GM21367 (cell line): ENCODE measurements at regions not wholly inside any gene's neighbourhood (a gene's known extent, or its start where the extent isn't known, plus 50 kb on each side); places are given as distances from the start of the nearest gene placed in this dataset.

Experiments
- ATAC-seq: cut with Tn5 transposase; IDR thresholded peaks from one replicate; pipeline ENCODE4 v1.9.1; 2021; ENCODE audit not compliant: unreplicated experiment

GRCh38 chr16:7101054-7101453 lies 231.6 kb upstream of the RBFOX1 start:
- no peak for ATAC-seq

- ATAC-seq, result no peak
Measured at GRCh38 chr16:7097518-7097917, 235.1 kb upstream of the RBFOX1 start.

- ATAC-seq, result no peak
Measured at GRCh38 chr16:7093511-7093910, 239.1 kb upstream of the RBFOX1 start.

DNA sequence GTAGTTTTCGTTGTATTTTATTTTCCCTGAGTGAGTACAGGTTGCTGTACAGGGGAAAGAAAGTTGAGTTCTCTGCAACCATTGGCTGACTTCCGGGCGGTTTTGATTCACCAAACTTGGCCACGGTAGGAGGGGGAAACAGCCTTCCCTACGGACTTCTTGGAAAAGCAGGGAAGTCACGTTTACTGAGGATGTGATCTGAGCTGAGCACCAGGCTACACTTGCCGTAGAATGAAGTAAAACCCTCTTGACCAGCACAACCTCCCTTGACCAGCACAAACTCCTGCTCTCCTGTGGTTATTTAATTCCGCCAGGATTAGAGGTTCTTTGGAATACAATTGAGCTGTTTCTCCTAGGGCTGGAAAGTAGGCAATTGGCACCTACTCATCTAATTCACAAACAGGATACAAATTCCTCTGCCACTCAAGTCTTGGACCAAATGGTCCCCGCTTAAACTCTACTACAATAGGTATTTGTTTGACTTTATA lies 242.0 kb upstream of the RBFOX1 start:
- no peak for ATAC-seq

DNA sequence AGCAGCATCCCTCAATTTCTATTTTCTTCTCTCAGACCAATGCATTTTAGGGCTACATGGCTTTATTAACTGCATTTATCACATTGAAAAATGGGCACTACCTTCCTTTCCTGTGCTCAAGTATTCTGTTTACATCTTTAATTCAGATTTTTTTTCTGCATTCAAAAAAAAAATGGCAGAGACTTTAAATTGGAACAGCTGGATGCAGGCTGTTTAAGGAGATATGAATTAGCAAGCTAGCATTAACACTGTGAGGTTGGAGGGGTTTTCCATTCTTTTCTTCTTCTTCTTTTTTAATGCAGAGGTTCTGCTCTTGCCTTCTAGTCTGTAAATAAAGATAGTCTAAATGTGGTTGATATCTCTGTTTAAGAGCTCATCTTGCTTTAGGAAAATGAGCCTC lies 242.9 kb upstream of the RBFOX1 start:
- ATAC-seq, result no peak

DNA sequence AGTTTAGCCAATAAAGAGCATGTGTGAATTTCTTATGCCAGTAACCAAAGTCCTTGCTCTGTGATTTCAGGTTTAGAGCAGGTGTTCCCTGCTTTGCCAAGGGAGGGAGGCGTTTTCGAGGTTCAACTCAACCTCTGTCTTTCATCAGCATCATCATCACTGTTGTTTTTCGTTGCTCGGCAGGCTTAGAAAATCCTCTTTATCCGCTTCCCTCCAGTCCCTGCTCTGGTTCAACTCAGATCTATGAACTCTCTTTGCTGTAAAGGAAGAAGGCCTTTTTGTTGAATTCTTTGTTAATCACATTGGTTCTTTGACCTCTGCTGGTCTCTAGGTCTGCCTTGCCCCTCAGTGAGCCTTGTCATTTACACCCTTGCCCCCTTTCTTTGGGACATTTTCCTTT lies 243.9 kb upstream of the RBFOX1 start:
- no peak for ATAC-seq

DNA sequence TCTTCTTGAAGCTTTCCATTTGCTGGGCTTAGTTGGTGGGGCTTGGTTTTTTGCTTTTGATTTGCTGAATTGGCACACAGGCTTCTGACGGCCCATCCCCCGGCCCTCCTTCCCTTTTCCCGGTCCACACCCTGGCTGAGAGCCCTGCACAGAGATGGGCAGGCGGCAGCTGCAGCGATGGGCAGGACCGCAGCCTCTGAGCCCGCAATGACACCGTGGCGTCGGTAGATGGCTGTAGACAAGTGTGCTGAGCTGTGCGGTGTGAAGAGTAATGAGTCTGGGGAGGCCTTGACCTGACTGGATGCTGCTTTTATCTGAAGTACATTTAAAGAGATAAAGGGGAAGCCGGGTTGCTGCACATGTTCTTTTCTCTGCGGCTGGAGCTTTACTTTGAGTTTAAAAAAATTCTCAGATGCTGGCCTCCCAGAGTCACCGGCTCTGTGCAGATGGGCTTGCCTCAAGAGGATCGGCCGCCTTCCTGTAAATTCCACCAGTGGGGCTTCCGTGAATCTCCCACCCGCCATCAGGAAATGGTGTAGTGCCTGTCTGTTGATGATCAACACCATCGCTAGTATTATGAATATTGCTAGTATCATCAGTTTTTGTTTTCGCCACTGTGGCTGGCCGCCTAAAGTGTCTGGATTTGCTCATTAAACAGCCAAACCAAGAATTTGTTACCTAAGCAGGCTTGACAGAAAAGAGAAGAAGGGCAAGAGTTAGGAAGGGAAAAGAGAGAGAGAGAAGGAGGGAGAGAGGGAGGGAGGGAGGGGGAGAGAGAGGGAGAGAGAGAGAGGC lies 245.6 kb upstream of the RBFOX1 start:
- no peak for ATAC-seq

- ATAC-seq, result no peak
Measured at GRCh38 chr16:7085776-7086175, 246.9 kb upstream of the RBFOX1 start.

GRCh38 chr16:7083096-7083495 lies 249.5 kb upstream of the RBFOX1 start:
- no peak for ATAC-seq

GRCh38 chr16:7077636-7078035 lies 255.0 kb upstream of the RBFOX1 start:
- no peak for ATAC-seq

DNA sequence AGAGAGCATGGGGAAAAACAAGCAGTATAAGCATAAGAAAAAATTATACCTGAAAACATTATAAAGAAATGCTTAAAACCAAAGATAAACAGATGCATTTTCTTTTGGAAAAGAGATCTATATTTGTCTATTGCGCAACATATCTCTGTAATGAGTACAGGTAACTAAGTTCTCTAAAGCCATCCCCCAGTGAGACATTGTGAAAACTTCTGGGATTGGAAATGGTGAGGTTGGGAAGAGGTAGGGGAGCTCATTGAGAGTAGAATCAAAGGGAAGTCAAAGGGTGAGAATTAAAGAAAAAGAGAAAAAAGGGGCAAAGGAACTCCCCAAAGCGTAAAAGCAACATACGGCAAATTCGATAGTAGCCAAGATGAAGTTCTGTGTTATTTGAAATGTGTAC lies 257.9 kb upstream of the RBFOX1 start:
- ATAC-seq, result no peak

- no peak for ATAC-seq
Measured at GRCh38 chr16:7057458-7057857, 275.2 kb upstream of the RBFOX1 start.

DNA sequence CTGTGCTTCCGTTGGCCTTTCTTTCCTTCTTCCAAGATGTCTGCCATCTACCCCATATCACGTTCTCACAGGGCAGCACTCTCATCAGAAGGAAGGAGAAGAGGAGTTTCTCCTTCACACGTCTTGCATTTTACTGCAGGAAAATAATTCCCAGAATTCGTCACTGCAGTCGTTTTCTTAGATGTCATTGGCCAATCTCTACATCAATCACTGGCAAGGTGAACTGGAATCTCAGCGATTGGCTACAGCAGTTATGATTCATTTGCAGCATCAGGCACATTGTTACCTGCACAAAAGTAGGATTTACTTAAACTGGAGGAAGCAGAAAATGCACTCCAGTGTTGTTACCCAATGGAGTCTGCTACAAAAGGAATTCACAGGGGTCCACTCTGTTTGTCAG lies 277.2 kb upstream of the RBFOX1 start:
- no peak for ATAC-seq

GRCh38 chr16:7051591-7052349 lies 280.9 kb upstream of the RBFOX1 start:
- ATAC-seq, result no peak

DNA sequence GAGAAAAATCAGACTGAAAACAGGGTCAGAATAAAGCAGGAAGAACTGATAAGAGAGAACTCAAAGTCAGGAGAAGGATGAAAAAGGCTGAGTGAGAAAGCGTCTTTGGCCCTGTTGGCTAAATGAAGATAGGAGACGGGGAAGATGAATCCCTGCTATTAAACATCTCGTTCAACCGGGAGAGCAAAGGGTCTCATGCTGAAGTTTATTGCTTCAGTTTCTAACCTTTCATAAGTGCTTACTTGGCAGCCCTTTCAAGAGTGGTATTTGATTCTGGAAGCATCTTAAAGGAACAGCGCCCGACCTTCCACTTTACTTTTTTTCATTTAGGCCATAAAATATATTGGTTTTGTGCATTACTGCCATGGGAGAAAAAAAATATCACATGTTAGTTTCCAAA lies 288.3 kb upstream of the RBFOX1 start:
- ATAC-seq, result no peak

DNA sequence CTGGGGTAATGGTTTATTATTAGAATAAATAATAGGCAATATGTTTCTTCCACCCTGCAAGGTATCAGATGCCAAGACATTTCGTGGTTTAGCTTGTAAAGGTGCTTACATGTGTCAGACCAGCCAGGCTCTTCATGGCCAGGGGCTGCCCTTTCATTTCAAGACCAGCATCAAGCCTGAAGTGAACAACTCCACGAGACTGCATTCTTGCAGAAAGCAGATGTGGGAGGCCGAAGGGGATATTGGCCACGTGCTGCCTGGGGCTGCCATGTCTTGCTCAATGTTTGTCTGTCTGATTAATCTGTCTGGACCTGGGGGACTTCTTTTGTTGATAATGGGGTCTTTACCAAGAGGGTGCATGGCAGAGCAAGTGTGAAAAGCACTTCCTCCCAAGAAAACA lies 294.2 kb upstream of the RBFOX1 start:
- ATAC-seq, result no peak

DNA sequence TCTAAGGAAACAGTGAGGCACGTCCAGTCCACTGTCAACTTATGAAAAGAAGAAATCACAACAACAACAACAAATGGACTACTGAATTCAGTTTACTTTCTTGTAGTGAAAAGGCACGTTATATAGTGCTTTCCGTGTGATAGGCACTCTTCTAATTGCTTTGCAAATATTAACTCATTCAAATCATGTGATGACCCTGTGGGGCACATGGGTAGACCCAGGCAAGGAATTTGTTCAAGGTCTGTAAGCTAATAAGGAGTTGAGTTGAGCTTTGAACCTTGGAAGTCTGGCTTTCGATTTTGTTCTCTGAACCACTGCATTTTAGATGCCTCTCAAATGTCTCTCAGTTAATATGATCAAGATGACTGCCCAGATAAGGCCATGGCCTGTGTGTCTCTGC lies 295.1 kb upstream of the RBFOX1 start:
- no peak for ATAC-seq

- ATAC-seq, result no peak
Measured at GRCh38 chr16:7031031-7031430, 301.6 kb upstream of the RBFOX1 start.

DNA sequence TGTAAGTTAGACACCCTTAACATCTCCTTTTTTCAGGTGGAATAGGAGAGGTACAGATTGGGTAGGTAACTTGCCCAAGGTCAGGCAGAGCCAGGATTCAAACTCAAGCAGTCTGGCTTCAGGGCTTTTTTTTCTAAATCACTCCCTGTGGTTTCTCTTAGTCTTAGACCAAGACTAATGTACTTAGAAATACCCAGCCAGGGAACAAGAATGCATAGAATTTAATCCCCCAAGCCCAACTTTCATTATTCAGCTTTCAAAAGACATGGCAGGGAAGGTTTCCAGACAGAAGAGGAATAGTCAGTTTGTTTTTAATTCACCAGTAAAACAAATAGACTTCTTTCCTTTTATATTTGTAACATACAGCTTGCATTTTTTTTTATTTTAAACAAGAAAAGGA lies 305.2 kb upstream of the RBFOX1 start:
- ATAC-seq, result no peak

GRCh38 chr16:7026639-7027038 lies 306.0 kb upstream of the RBFOX1 start:
- no peak for ATAC-seq

DNA sequence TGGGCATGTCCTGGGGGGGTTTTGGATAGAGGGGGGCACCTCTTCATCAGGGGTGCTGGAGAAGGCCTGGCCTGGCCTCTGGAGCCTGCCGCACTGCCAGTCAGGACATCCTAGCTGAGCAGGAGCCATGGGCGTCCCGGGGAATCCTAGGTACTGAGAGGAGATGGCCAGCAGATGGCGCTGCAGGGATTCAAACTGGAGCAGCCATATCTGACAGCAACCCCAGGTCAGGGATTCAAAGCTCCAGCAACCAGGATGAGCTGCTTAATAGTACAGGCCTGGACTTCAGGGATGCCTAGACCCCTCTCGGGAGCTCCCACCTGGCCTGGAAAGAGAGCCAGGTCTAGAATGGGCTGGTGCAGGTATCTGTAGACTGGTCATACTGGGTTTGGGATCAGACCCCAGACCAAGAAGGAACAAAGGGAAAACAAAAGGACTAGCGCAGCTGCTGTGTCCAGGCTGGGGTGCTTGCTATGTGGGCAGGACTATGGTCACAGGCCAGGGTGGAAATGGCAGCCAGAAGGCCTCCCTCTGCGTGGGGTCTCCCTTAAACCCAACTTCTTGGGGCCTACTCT lies 306.9 kb upstream of the RBFOX1 start:
- ATAC-seq, result no peak

- ATAC-seq, result no peak
Measured at GRCh38 chr16:7021653-7022275, 310.9 kb upstream of the RBFOX1 start.
